Left lung (tissue), 4 donors: ENCODE measurements at regions not wholly inside any gene's neighbourhood (a gene's known extent, or its start where the extent isn't known, plus 50 kb on each side); places are given as distances from the start of the nearest gene placed in this dataset.
A peak's percentile ranks its signal among the peaks of the same experiment; 100 is the strongest.

Experiments
- ATAC-seq: fragments of 200-7000 bp; cut with Tn5 transposase; one replicate; pipeline ENCODE4 v1.9.1; 2020; ENCODE audit warnings: moderate library complexity
- DNase-seq, 4 donors: peaks; one replicate each; pipeline ENCODE4 v3.0.0-alpha.2; 2013 to 2020
- H3K27ac ChIP-seq, 2 donors: fragments of 200-600 bp; sonication (generic) in 1 of 2; one replicate each; pipeline versions ENCODE4 v1.5.0 to v1.8.0; 2020 to 2021
- H3K27me3 ChIP-seq, 2 donors: fragments of 200-600 bp; sonication (generic) in 1 of 2; one replicate each; pipeline versions ENCODE4 v1.5.0 to v1.8.0; 2020 to 2021
- H3K36me3 ChIP-seq, 2 donors: fragments of 200-600 bp; sonication (generic) in 1 of 2; one replicate each; pipeline versions ENCODE4 v1.5.0 to v1.8.0; 2020 to 2021
- H3K4me1 ChIP-seq, 2 donors: fragments of 200-600 bp; one replicate each; pipeline ENCODE4 v1.8.0; 2021
- H3K4me3 ChIP-seq, 2 donors: fragments of 200-600 bp; sonication (generic) in 1 of 2; one replicate each; pipeline versions ENCODE4 v1.5.0 to v1.8.0; 2020 to 2021; ENCODE audit warnings: mild to moderate bottlenecking in 1 of 2
- H3K9me3 ChIP-seq, 2 donors: fragments of 200-600 bp; sonication (generic) in 1 of 2; one replicate each; pipeline versions ENCODE4 v1.5.0 to v1.8.0; 2020 to 2021
- intact Hi-C, 2 donors: fragments of 100-400 bp; cut with DNase I; formaldehyde crosslinking; loops; one replicate each; pipeline versions ENCODE4 v1.11.2 to v1.14.2; 2022
- TF ChIP-seq, protein P1 (sequence below), 2 donors: fragments of 200-600 bp; sonication (generic) in 1 of 2; IDR thresholded peaks; one replicate each; pipeline versions ENCODE4 v1.5.0 to v1.8.0; 2021; ENCODE audit warnings: antibody characterized with exemption in 2 of 2
- donor health status: DM: no; HTN: yes; CAD: no.
- donor health status: DM: no; HTN: no; CAD: no.

DNA sequence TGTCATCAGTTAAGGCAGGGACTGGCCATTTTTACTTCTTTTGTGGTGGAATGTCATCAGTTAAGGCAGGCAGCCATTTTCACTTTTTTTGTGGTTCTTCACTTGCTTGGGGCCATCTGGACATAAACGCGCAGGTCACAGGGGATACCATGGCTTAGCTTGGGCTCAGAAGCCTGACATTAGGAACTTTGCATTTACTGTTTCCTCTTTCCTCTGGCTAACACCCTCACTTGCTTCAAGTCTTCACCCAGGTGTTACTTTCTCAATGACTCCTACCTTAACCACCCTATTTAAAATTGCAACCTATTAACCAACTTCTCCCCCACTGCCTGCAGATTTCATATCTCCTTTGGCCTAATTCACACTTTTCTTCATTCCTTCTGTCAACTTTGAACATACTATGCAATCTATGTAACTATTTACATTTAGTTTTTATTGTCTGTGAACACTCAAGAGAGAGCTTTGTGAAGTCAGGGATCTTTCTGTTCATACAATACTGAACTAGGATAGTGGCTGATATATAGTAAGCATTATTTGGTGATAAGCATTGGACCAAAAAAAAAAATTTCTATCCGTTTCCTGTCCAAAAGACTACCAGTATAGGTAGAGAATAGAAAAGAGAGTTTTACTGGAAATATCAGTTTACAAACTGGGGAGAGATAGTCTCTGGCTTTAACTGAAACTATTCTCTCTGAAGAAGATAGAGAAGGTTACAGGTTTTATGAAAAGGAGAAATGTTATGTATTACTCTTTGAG, 600.1 kb upstream of the ZNF804A start:
- Histone ChIP-seq H3K27me3 (no peaks in the 10 kb centered on the region), H3K36me3 (no peaks in the 10 kb centered on the region), H3K9me3 (no peaks in the 10 kb centered on the region), H3K4me1 (no peaks in the 10 kb centered on the region), H3K4me3 (no peak overlapping the region), H3K27ac (no peak overlapping the region)
- intact Hi-C loops: no loop called here
- ATAC-seq (no peak), DNase-seq (no peak)
- TF ChIP-seq, protein P1, sequence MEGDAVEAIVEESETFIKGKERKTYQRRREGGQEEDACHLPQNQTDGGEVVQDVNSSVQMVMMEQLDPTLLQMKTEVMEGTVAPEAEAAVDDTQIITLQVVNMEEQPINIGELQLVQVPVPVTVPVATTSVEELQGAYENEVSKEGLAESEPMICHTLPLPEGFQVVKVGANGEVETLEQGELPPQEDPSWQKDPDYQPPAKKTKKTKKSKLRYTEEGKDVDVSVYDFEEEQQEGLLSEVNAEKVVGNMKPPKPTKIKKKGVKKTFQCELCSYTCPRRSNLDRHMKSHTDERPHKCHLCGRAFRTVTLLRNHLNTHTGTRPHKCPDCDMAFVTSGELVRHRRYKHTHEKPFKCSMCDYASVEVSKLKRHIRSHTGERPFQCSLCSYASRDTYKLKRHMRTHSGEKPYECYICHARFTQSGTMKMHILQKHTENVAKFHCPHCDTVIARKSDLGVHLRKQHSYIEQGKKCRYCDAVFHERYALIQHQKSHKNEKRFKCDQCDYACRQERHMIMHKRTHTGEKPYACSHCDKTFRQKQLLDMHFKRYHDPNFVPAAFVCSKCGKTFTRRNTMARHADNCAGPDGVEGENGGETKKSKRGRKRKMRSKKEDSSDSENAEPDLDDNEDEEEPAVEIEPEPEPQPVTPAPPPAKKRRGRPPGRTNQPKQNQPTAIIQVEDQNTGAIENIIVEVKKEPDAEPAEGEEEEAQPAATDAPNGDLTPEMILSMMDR (IDR thresholded peaks at IDR 0.05): no peak

GRCh38 chr2:183998797-183999190, 599.5 kb upstream of the ZNF804A start:
- Histone ChIP-seq H3K36me3 (no peaks in the 10 kb centered on the region), H3K27ac (no peak overlapping the region), H3K4me3 (no peak overlapping the region), H3K9me3 (no peaks in the 10 kb centered on the region), H3K27me3 (no peaks in the 10 kb centered on the region), H3K4me1 (no peaks in the 10 kb centered on the region)
- intact Hi-C loops: no loop called here
- TF ChIP-seq, protein P1 (IDR thresholded peaks at IDR 0.05): no peak
- no peak for DNase-seq
- ATAC-seq: no peak

DNA sequence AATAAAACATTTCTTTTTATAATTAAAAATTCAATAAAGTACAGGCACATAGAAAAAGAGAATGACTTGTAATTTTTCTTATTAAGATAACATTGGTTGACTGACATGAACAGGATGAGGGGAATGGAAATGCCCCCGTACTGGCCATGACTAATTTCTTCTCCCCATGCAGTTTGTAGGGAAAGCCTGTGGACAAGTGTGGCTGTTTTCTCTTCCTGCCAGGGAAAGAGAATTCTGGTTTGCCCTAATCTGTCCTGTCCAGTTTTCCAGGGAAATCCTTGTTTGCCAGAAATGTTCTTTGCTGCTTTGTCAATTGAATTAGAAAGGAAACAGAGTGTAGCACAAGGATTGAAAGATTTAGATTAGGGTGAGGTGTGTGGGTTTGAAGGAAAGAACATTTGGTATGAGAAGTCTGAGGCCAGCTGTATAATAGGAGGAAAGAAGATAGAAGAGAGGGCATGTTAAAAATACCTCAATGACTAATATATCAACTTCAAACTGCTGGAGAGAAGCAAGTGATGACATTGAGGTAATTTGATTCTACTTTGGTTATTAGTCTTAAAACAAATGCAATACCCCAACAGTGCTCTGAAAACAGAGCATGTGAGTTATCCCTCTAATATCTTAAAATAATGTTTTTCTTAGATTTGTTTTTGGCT, 593.9 kb upstream of the ZNF804A start:
- H3K4me1 ChIP-seq: no peaks in the 10 kb centered on the region
- H3K36me3 ChIP-seq: no peaks in the 10 kb centered on the region
- H3K27me3 ChIP-seq: no peaks in the 10 kb centered on the region
- no peak overlapping the region for H3K4me3 ChIP-seq
- H3K9me3 ChIP-seq: no peaks in the 10 kb centered on the region
- TF ChIP-seq, protein P1 (IDR thresholded peaks at IDR 0.05): no peak
- ATAC-seq (no peak), DNase-seq (no peak)
- intact Hi-C loops: no loop called here
- H3K27ac ChIP-seq: no peak overlapping the region

- Histone ChIP-seq H3K27me3 (no peaks in the 10 kb centered on the region), H3K9me3 (no peaks in the 10 kb centered on the region), H3K4me1 (no peaks in the 10 kb centered on the region), H3K36me3 (no peaks in the 10 kb centered on the region), H3K4me3 (no peak overlapping the region), H3K27ac (no peak overlapping the region)
- no peak for ATAC-seq
- intact Hi-C loops: no loop called here
- TF ChIP-seq, protein P1 (IDR thresholded peaks at IDR 0.05): no peak
- no peak for DNase-seq
Observed at GRCh38 chr2:184004948-184005672, 593.2 kb upstream of the ZNF804A start.

DNA sequence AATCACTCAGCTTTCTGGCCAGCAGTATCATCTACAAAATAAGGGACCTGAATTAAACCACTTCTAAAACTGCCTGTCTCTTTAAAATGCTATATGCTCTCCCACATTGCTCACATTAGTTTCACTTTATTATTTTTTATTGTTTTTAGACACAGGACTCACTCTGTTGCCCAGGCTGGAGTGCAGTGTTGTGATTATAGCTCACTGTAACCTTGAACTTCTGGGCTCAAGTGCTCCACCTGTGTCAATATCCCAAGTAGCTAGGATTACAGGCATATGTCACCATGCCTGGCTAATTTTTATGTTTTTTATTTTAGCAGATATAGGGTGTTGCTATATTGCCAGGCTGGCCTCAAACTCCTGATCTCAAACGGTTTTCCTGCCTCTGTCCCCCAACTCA, 591.3 kb upstream of the ZNF804A start:
- DNase-seq: peak in 1 of 4 donors; percentile 19
- Histone ChIP-seq H3K27me3 (no peaks in the 10 kb centered on the region), H3K9me3 (no peaks in the 10 kb centered on the region), H3K36me3 (no peaks in the 10 kb centered on the region), H3K27ac (no peak overlapping the region), H3K4me3 (no peak overlapping the region), H3K4me1 (no peaks in the 10 kb centered on the region)
- peak; percentile 83 for ATAC-seq
- TF ChIP-seq, protein P1 (IDR thresholded peaks at IDR 0.05): no peak
- intact Hi-C loops: no loop called here
